VCaP (cell line): ENCODE measurements at regions not wholly inside any gene's neighbourhood (a gene's known extent, or its start where the extent isn't known, plus 50 kb on each side); places are given as distances from the start of the nearest gene placed in this dataset.

Source experiments
- H3K27ac ChIP-seq: fragments of 450-650 bp; 2 replicates; pipeline ENCODE4 v1.5.1; 2017
- CTCF ChIP-seq: fragments of 450-650 bp; conservative IDR thresholded peaks from 2 replicates; pipeline ENCODE4 v1.5.1; 2017; ENCODE audit warnings: mild to moderate bottlenecking, moderate library complexity

- no peak overlapping the region for H3K27ac ChIP-seq
- TF ChIP-seq CTCF = no peak
These were observed 174.7 kb downstream of the GATA3 start for GRCh38 chr10:8229153-8229552.

DNA sequence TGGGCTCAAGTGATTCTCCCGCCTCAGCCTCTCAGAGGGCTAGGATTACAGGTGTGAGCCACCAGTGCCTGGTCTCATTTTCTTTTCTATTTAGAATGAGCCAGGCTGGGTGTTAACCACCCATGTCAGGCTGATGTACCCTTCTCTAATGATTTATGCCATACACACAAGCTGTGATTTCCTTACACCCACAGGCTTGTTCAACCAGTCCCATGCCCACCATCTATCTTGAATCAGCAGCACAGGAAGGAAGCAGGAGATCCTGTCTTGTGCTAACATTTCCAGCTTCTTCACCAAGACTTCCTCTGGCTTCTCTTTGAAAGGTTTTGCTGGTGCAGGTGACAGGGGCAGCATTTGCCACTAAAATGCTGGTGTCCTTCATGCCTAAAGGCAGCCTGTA, 176.4 kb downstream of the GATA3 start:
- no peak overlapping the region for H3K27ac ChIP-seq

GRCh38 chr10:8233049-8233448, 178.6 kb downstream of the GATA3 start:
- TF ChIP-seq CTCF = no peak
- no peak overlapping the region for H3K27ac ChIP-seq

More for the DNA sequence above, 176.4 kb downstream of the GATA3 start:
- no peak for TF ChIP-seq CTCF

- TF ChIP-seq CTCF = no peak
- no peak overlapping the region for H3K27ac ChIP-seq
These were observed 179.4 kb downstream of the GATA3 start for GRCh38 chr10:8233832-8234259.

DNA sequence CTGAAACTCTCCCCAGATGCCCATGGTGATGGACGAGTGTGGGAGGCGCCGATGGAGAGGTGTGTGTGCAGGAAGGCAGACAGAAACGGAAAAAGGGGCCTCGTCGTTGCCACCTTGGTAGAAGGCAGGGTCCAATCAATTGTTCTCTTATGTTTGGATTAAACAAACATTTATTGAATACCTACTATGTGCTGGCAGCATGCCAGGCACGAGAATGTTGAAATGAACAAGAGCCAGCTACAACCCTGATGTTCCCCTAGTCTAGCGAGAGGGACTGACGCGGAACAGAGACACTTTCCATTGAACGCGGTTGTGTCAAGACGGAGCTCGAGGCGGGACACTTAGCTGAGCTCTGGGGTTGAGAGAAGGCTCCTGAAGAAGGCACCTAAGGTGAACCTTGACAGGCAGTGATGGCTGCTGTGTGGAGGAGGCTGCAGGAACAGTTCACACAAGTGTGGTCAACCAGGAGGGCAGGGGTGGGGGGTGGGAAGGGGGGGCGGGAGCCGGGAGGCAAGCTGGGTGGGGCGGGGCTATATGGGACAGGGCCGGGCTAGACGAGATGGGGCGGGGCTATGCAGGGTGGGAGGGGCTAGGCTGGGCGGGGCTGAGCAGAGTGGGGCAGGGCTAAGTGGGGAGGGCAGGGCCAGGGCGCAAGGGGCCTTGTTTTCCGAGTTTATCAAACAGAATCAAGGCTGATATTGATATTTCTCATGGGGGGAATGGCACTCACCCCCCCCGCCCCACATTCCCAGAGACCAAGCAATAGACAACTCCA, 181.0 kb downstream of the GATA3 start:
- H3K27ac ChIP-seq = no peak overlapping the region

GRCh38 chr10:8238986-8239385, 184.5 kb downstream of the GATA3 start:
- no peak for TF ChIP-seq CTCF
- H3K27ac ChIP-seq = no peak overlapping the region

More for the DNA sequence above, 181.0 kb downstream of the GATA3 start:
- TF ChIP-seq CTCF = no peak

- H3K27ac ChIP-seq = no peak overlapping the region
- no peak for TF ChIP-seq CTCF
These were observed 186.4 kb downstream of the GATA3 start for GRCh38 chr10:8240861-8241260.
